Upper lobe of right lung (tissue), 1 donor: ENCODE measurements at regions not wholly inside any gene's neighbourhood (a gene's known extent, or its start where the extent isn't known, plus 50 kb on each side); places are given as distances from the start of the nearest gene placed in this dataset.

Source experiments
- ATAC-seq: fragments of 200-7000 bp; cut with Tn5 transposase; one replicate; pipeline ENCODE4 v1.9.1; 2020; ENCODE audit warnings: mild to moderate bottlenecking, moderate library complexity
- DNase-seq: peaks from one replicate; pipeline ENCODE4 v3.0.0-alpha.2; 2020
- H3K27ac ChIP-seq: fragments of 200-600 bp; one replicate; pipeline ENCODE4 v1.8.0; 2022
- H3K27me3 ChIP-seq: fragments of 200-600 bp; one replicate; pipeline ENCODE4 v1.8.0; 2022; ENCODE audit warnings: mild to moderate bottlenecking
- H3K36me3 ChIP-seq: fragments of 200-600 bp; one replicate; pipeline ENCODE4 v1.8.0; 2022
- H3K4me1 ChIP-seq: fragments of 200-600 bp; one replicate; pipeline ENCODE4 v1.8.0; 2022
- H3K4me3 ChIP-seq: fragments of 200-600 bp; one replicate; pipeline ENCODE4 v1.8.0; 2022; ENCODE audit warnings: mild to moderate bottlenecking
- H3K9me3 ChIP-seq: fragments of 200-600 bp; one replicate; pipeline ENCODE4 v1.8.0; 2022
- intact Hi-C: fragments of 100-400 bp; cut with DNase I; formaldehyde crosslinking; loops from one replicate; pipeline ENCODE4 v1.11.0; 2022
- TF ChIP-seq, protein P1 (sequence below): fragments of 200-600 bp; IDR thresholded peaks from one replicate; pipeline ENCODE4 v1.8.0; 2022; ENCODE audit warnings: antibody characterized with exemption
- donor health status: DM: no; HTN: yes; CAD: no; lungs with severe emphysema.

DNA sequence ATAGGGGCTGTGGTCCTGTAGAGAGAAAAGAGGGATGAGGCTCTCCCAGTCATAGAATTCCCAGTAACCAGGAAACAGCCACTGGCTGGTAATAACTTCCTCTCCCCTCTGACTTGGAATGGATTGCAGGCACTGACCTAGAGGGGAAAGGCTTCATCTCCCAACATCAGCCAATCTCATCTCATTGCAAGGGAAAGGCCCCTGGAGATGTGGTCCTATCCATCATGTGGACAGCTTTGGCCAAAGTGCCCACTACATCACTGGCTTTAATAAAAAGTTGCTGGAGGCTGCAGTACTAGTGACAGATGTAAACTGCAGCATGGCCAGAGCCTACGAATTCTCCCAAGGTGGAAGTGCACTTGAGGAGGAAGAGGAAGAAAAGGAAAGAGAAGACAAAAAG is 820.5 kb upstream of the CELF4 start:
- Histone ChIP-seq H3K27ac (no peak overlapping the region), H3K4me3 (no peak overlapping the region), H3K27me3 (no peaks in the 10 kb centered on the region), H3K36me3 (no peaks in the 10 kb centered on the region), H3K4me1 (no peaks in the 10 kb centered on the region), H3K9me3 (no peaks in the 10 kb centered on the region)
- ATAC-seq: no peak
- intact Hi-C loops: no loop called here
- TF ChIP-seq, protein P1, sequence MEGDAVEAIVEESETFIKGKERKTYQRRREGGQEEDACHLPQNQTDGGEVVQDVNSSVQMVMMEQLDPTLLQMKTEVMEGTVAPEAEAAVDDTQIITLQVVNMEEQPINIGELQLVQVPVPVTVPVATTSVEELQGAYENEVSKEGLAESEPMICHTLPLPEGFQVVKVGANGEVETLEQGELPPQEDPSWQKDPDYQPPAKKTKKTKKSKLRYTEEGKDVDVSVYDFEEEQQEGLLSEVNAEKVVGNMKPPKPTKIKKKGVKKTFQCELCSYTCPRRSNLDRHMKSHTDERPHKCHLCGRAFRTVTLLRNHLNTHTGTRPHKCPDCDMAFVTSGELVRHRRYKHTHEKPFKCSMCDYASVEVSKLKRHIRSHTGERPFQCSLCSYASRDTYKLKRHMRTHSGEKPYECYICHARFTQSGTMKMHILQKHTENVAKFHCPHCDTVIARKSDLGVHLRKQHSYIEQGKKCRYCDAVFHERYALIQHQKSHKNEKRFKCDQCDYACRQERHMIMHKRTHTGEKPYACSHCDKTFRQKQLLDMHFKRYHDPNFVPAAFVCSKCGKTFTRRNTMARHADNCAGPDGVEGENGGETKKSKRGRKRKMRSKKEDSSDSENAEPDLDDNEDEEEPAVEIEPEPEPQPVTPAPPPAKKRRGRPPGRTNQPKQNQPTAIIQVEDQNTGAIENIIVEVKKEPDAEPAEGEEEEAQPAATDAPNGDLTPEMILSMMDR: no peak
- no peak for DNase-seq

DNA sequence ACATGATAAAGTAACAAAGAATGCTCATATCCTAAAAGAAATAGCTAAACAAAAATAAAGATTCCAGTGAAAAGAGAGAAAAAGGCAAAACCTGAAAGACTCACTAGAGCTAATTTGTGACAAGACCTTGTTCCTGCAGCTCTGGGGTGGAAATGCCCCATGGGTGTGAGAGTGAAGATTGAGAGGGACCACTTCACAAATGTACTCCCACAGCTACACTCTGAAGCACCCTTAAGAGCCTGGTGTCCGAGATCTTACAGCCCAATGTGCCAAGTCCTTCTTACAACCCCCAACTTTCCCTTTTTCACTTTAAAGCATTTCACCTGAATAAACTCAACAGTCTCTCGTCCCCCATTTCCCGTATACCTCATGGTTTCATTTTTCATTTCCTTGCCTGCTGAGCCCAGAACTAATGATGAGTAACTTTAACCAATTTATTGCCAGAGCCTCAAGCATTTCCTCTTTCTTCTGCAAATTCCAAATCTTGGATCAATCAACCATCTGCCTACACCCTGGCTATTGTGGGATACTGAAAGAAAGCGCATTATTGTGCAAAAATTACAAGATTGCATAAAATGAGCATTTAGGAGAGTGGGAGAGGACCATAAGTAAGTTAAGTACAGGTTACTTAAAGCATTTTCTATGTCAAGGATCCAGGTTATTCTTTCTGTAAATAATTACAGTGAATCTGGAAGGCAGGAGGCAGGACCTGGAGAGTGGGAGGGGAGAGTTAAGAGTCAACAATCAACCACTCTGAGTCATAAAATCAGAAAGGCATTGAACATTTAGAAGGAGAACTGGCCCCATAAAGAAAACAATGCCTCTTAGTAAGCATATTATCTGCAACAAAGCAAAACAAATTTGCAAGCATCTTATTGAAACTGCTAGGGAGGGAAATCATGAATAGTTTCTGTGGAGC is 804.4 kb upstream of the CELF4 start:
- Histone ChIP-seq H3K9me3 (no peaks in the 10 kb centered on the region), H3K36me3 (no peaks in the 10 kb centered on the region), H3K27me3 (no peaks in the 10 kb centered on the region), H3K4me1 (no peaks in the 10 kb centered on the region), H3K4me3 (no peak overlapping the region), H3K27ac (no peak overlapping the region)
- ATAC-seq: peak; percentile 42
- TF ChIP-seq, protein P1: no peak
- intact Hi-C loops: no loop called here
- no peak for DNase-seq

GRCh38 chr18:38368886-38369285 is 803.3 kb upstream of the CELF4 start:
- DNase-seq (no peak), ATAC-seq (no peak)
- TF ChIP-seq, protein P1: no peak
- Histone ChIP-seq H3K27ac (no peak overlapping the region), H3K36me3 (no peaks in the 10 kb centered on the region), H3K4me1 (no peaks in the 10 kb centered on the region), H3K9me3 (no peaks in the 10 kb centered on the region), H3K27me3 (no peaks in the 10 kb centered on the region), H3K4me3 (no peak overlapping the region)
- intact Hi-C loops: no loop called here

GRCh38 chr18:38368246-38368645 is 802.6 kb upstream of the CELF4 start:
- H3K27me3 ChIP-seq: no peaks in the 10 kb centered on the region
- no peaks in the 10 kb centered on the region for H3K4me1 ChIP-seq
- intact Hi-C loops: no loop called here
- TF ChIP-seq, protein P1: no peak
- DNase-seq (no peak), ATAC-seq (no peak)
- no peak overlapping the region for H3K4me3 ChIP-seq
- H3K9me3 ChIP-seq: no peaks in the 10 kb centered on the region
- no peaks in the 10 kb centered on the region for H3K36me3 ChIP-seq
- H3K27ac ChIP-seq: no peak overlapping the region

- Histone ChIP-seq H3K36me3 (no peaks in the 10 kb centered on the region), H3K27me3 (no peaks in the 10 kb centered on the region), H3K4me3 (no peak overlapping the region), H3K9me3 (no peaks in the 10 kb centered on the region), H3K4me1 (no peaks in the 10 kb centered on the region), H3K27ac (no peak overlapping the region)
- ATAC-seq (no peak), DNase-seq (no peak)
- intact Hi-C loops: no loop called here
- TF ChIP-seq, protein P1: no peak
Observed at GRCh38 chr18:38367473-38367872, 801.9 kb upstream of the CELF4 start.
